ENCODE measurements at regions not wholly inside any gene's neighbourhood (a gene's known extent, or its start where the extent isn't known, plus 50 kb on each side); places are given as distances from the start of the nearest gene placed in this dataset.

DNA sequence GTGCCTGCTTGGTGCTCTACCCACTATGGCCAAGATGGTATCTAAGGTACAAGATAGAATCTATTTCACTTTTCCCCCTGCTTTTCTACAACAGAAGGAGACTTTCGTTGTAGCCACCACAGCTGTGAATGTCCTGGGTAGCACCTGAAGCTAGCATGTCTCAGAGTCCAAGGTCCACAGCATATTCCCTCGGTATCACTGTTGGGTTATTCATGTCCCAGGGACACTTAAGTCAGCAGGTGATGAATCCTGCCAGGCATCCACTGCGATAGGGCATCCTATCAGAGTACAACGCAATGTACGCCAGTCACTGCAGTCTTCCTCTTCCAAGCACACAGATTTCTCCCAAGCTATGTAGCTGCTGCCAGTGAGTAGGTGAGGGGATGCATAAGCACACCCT, 129.1 kb upstream of the LINC00305 start:
- Histone ChIP-seq H2AFZ (ENCODE audit: low read length) (no peak overlapping the region), H3K27ac (ENCODE audit: low read length) (no peak overlapping the region), H3K4me3 (ENCODE audit: low read length) (no peak overlapping the region), H3F3A (ENCODE audit: insufficient read depth, low read length) (no peaks in the 10 kb centered on the region), H3K4me2 (ENCODE audit: low read depth, low read length) (no peak overlapping the region), H3K79me2 (ENCODE audit: low read length) (no peaks in the 10 kb centered on the region), H3K27me3 (replicated peaks; ENCODE audit: insufficient read depth, low read length) (no peaks in the 10 kb centered on the region), H3K4me1 (ENCODE audit: low read length) (no peaks in the 10 kb centered on the region), H3K9me2 (replicated peaks; ENCODE audit: insufficient read depth, low read length) (no peaks in the 10 kb centered on the region), H4K20me1 (ENCODE audit: insufficient read depth, low read length) (no peaks in the 10 kb centered on the region), H3K9ac (ENCODE audit: low read length) (no peak overlapping the region), H3K36me3 (replicated peaks; ENCODE audit: insufficient read depth, low read length) (no peaks in the 10 kb centered on the region), H3K9me3 (replicated peaks; ENCODE audit: insufficient read depth, low read length) (no peaks in the 10 kb centered on the region)
- DNase-seq: no peak
- TF ChIP-seq EZH2 (optimal IDR thresholded peaks at IDR 0.05; ENCODE audit: low read depth, low read length) (no peak), EZH2phosphoT487 (IDR thresholded peaks at IDR 0.05; ENCODE audit: low read length) (no peak)
- TF ChIP-seq, protein P1, sequence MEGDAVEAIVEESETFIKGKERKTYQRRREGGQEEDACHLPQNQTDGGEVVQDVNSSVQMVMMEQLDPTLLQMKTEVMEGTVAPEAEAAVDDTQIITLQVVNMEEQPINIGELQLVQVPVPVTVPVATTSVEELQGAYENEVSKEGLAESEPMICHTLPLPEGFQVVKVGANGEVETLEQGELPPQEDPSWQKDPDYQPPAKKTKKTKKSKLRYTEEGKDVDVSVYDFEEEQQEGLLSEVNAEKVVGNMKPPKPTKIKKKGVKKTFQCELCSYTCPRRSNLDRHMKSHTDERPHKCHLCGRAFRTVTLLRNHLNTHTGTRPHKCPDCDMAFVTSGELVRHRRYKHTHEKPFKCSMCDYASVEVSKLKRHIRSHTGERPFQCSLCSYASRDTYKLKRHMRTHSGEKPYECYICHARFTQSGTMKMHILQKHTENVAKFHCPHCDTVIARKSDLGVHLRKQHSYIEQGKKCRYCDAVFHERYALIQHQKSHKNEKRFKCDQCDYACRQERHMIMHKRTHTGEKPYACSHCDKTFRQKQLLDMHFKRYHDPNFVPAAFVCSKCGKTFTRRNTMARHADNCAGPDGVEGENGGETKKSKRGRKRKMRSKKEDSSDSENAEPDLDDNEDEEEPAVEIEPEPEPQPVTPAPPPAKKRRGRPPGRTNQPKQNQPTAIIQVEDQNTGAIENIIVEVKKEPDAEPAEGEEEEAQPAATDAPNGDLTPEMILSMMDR (IDR thresholded peaks at IDR 0.05; ENCODE audit: low read length): no peak

DNA sequence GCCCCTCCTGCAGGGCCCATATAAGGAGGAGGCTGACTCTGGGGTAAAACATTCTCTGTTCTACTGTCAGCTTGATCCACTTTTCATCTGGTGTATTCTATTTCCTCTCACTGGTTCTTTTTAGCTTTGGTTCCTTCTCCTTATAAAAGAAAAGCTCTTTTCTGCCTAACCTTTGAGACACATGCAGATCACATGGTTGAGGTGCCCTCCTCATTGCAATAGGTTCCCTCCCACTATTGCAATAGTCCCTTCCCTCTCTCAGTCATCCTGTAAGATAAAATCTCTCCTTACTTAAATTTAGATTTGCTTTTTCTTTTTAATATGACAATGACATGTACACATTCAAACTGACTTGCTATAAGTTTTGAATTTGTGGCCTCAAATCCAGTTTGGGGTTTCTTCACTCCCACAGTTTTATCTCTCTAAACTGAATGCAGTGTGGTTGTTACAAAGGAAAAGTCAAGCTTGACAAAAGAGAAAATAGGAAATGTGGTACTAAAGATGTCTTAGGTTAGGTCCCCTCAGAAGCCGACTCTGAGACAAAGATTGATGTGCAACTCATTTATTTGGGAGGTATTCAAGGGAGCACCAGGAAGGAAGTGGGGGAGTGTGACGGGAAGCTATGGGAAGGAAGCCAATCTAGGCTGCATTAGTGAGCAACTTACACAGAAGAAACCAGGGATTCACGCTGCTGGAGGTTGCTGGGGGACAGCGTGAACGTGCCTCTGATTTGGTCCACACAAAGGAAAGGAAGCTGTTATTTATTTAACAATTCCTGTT, 127.6 kb upstream of the LINC00305 start:
- no peak overlapping the region for H3K4me2 ChIP-seq (ENCODE audit: low read depth, low read length)
- no peaks in the 10 kb centered on the region for H3K79me2 ChIP-seq (ENCODE audit: low read length)
- TF ChIP-seq EZH2phosphoT487 (IDR thresholded peaks at IDR 0.05; ENCODE audit: low read length): no peak
- TF ChIP-seq, protein P1 (IDR thresholded peaks at IDR 0.05; ENCODE audit: low read length): no peak
- TF ChIP-seq EZH2 (optimal IDR thresholded peaks at IDR 0.05; ENCODE audit: low read depth, low read length): no peak
- H4K20me1 ChIP-seq (ENCODE audit: insufficient read depth, low read length): no peaks in the 10 kb centered on the region
- H3K27ac ChIP-seq (ENCODE audit: low read length): no peak overlapping the region
- no peaks in the 10 kb centered on the region for H3K4me1 ChIP-seq (ENCODE audit: low read length)
- no peak overlapping the region for H3K4me3 ChIP-seq (ENCODE audit: low read length)
- H3K36me3 ChIP-seq (replicated peaks; ENCODE audit: insufficient read depth, low read length): no peaks in the 10 kb centered on the region
- H3K9me3 ChIP-seq (replicated peaks; ENCODE audit: insufficient read depth, low read length): no peaks in the 10 kb centered on the region
- H3K9ac ChIP-seq (ENCODE audit: low read length): no peak overlapping the region
- H3K27me3 ChIP-seq (replicated peaks; ENCODE audit: insufficient read depth, low read length): no peaks in the 10 kb centered on the region
- no peaks in the 10 kb centered on the region for H3F3A ChIP-seq (ENCODE audit: insufficient read depth, low read length)
- no peak overlapping the region for H2AFZ ChIP-seq (ENCODE audit: low read length)
- no peaks in the 10 kb centered on the region for H3K9me2 ChIP-seq (replicated peaks; ENCODE audit: insufficient read depth, low read length)
- no peak for DNase-seq

DNA sequence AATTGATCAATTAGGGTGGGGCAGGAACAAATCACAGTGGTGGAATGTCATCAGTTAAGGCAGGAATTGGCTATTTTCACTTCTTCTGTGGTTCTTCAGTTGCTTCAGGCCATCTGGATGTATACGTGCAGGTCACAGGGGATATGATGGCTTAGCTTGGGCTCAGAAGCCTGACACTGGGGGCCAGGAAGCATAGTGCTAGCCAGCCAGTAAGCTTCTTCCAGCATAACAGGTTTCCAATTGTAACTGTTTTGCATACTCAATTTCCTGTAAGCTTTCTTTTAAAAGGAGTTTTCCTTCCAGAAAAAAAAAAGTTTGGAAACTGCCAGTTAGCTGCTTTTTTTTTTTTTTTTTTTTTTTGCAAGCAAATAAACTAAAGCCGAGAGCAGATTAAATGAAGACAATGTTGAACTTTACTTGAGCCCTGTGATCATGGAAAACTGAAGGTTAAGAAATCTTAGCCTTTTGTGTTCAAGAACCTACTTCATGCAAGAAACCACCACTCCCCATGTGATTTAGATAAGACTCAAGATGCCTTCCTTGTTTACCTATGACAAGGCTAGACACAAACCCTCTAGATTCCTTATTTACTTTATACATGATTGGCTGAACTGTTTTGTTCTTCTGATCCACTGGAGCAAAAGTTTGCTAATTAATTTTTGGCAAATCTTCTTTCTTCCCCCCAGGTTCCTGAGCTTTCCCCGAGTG, 126.9 kb upstream of the LINC00305 start:
- Histone ChIP-seq H3K27me3 (replicated peaks; ENCODE audit: insufficient read depth, low read length) (no peaks in the 10 kb centered on the region), H3K9me2 (replicated peaks; ENCODE audit: insufficient read depth, low read length) (no peaks in the 10 kb centered on the region), H3K4me1 (ENCODE audit: low read length) (no peaks in the 10 kb centered on the region), H3K4me2 (ENCODE audit: low read depth, low read length) (no peak overlapping the region), H2AFZ (ENCODE audit: low read length) (no peak overlapping the region), H3K36me3 (replicated peaks; ENCODE audit: insufficient read depth, low read length) (no peaks in the 10 kb centered on the region), H3F3A (ENCODE audit: insufficient read depth, low read length) (no peaks in the 10 kb centered on the region), H3K79me2 (ENCODE audit: low read length) (no peaks in the 10 kb centered on the region), H3K9ac (ENCODE audit: low read length) (no peak overlapping the region), H3K9me3 (replicated peaks; ENCODE audit: insufficient read depth, low read length) (no peaks in the 10 kb centered on the region), H3K27ac (ENCODE audit: low read length) (no peak overlapping the region), H3K4me3 (ENCODE audit: low read length) (no peak overlapping the region), H4K20me1 (ENCODE audit: insufficient read depth, low read length) (no peaks in the 10 kb centered on the region)
- TF ChIP-seq EZH2phosphoT487 (IDR thresholded peaks at IDR 0.05; ENCODE audit: low read length) (no peak), EZH2 (optimal IDR thresholded peaks at IDR 0.05; ENCODE audit: low read depth, low read length) (no peak)
- TF ChIP-seq, protein P1 (IDR thresholded peaks at IDR 0.05; ENCODE audit: low read length): no peak
- DNase-seq: no peak

Data from MM.1S (cell line).